GM23248 (cell line): ENCODE measurements at regions not wholly inside any gene's neighbourhood (a gene's known extent, or its start where the extent isn't known, plus 50 kb on each side); places are given as distances from the start of the nearest gene placed in this dataset.

Experiments
- EZH2 ChIP-seq: fragments of 200-600 bp; sonication (generic); IDR thresholded peaks from 2 replicates; pipeline ENCODE4 v1.6.1; 2018; ENCODE audit warnings: antibody characterized with exemption, mild to moderate bottlenecking; ENCODE audit not compliant: insufficient read depth, poor library complexity, severe bottlenecking
- EZH2phosphoT487 ChIP-seq: fragments of 200-600 bp; sonication (generic); IDR thresholded peaks from 2 replicates; pipeline ENCODE4 v1.6.1; 2018; ENCODE audit warnings: antibody characterized with exemption, moderate library complexity, mild to moderate bottlenecking, low read depth; ENCODE audit not compliant: insufficient read depth

DNA sequence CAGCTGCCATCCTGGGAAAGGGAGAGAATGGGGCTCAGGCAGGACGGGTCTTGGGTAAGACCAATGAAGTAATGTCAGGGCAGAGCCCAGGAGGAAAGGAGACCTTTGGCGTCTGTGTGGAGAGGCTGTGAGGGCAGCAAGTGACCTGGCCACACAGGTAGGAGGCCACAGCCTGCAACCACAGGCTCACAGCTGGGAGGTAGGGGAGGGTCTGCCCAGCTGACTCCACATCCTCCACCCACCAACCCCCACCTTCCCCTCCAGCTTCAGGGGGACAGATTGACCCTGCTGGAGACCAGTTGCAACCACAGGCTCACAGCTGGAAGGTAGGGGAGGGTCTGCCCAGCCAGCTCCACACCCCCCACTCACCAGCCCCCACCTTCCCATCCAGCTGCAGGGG, 262.2 kb upstream of the TCERG1L start:
- TF ChIP-seq EZH2 (no peak), EZH2phosphoT487 (no peak)
